ENCODE measurements at regions not wholly inside any gene's neighbourhood (a gene's known extent, or its start where the extent isn't known, plus 50 kb on each side); places are given as distances from the start of the nearest gene placed in this dataset.
A peak's percentile ranks its signal among the peaks of the same experiment; 100 is the strongest.

GRCh38 chr11:11787305-11788062, 54.3 kb upstream of the USP47 start (continued):
- TF ChIP-seq TSHZ2 (CRISPR knock-in tag; IDR thresholded peaks at IDR 0.05) (no peak), TCF4 (CRISPR knock-in tag; IDR thresholded peaks at IDR 0.05; ENCODE audit: borderline replicate concordance) (no peak), CSDC2 (CRISPR knock-in tag; IDR thresholded peaks at IDR 0.05) (no peak), SNAI2 (CRISPR knock-in tag; IDR thresholded peaks at IDR 0.05) (no peak)

- peak; percentile 75 for ATAC-seq
- no peak for TF ChIP-seq ISL1 (CRISPR knock-in tag; IDR thresholded peaks at IDR 0.05)
Measured at GRCh38 chr11:11786771-11787170, 55.0 kb upstream of the USP47 start.

- TF ChIP-seq TSHZ2 (CRISPR knock-in tag; IDR thresholded peaks at IDR 0.05) (no peak), CSRNP3 (CRISPR knock-in tag; IDR thresholded peaks at IDR 0.05) (no peak), PPARA (CRISPR knock-in tag; IDR thresholded peaks at IDR 0.05; ENCODE audit: borderline replicate concordance) (no peak)
Measured at GRCh38 chr11:11786234-11786633, 55.5 kb upstream of the USP47 start.

GRCh38 chr11:11782532-11783110, 59.2 kb upstream of the USP47 start:
- ATAC-seq: no peak
- TF ChIP-seq ISL1 (CRISPR knock-in tag; IDR thresholded peaks at IDR 0.05) (no peak), CSRNP3 (CRISPR knock-in tag; IDR thresholded peaks at IDR 0.05) (no peak), ZNF8 (CRISPR knock-in tag; IDR thresholded peaks at IDR 0.05) (no peak), ARNTL (CRISPR knock-in tag; IDR thresholded peaks at IDR 0.05; ENCODE audit: borderline replicate concordance, low read depth) (no peak), OSR1 (CRISPR knock-in tag; IDR thresholded peaks at IDR 0.05) (no peak), PATZ1 (CRISPR knock-in tag; IDR thresholded peaks at IDR 0.05; ENCODE audit: borderline replicate concordance) (no peak), TSHZ2 (CRISPR knock-in tag; IDR thresholded peaks at IDR 0.05) (no peak), PPARA (CRISPR knock-in tag; IDR thresholded peaks at IDR 0.05; ENCODE audit: borderline replicate concordance) (no peak), ZFP30 (CRISPR knock-in tag; IDR thresholded peaks at IDR 0.05) (no peak), TOX (CRISPR knock-in tag; IDR thresholded peaks at IDR 0.05; ENCODE audit: borderline replicate concordance) (no peak), CSDC2 (CRISPR knock-in tag; IDR thresholded peaks at IDR 0.05) (no peak), BACH2 (CRISPR knock-in tag; IDR thresholded peaks at IDR 0.05; ENCODE audit: borderline replicate concordance) (no peak)

More at GRCh38 chr11:11786234-11786633, 55.5 kb upstream of the USP47 start:
- no peak for ATAC-seq
